ENCODE measurements at regions not wholly inside any gene's neighbourhood (a gene's known extent, or its start where the extent isn't known, plus 50 kb on each side); places are given as distances from the start of the nearest gene placed in this dataset.

GRCh38 chr3:18641916-18642315 lies 216.8 kb upstream of the SATB1 start:
- H3K4me2 ChIP-seq (ENCODE audit: insufficient read depth, insufficient read length, low read length) = no peak overlapping the region
- H3K27me3 ChIP-seq (ENCODE audit: insufficient read depth, low read length) = no peaks in the 10 kb centered on the region
- H3K9me3 Mint-ChIP-seq = 0 out of 5 replicates have a peak, but pooled peaks cover 0 to 4% of the 10 kb centered on the region in 2 experiments
- H3K79me1 ChIP-seq (ENCODE audit: insufficient read depth, low read depth, low read length, poor library complexity, severe bottlenecking) = no peaks in the 10 kb centered on the region
- H3K79me2 ChIP-seq (ENCODE audit: insufficient read depth, low read length) = no peaks in the 10 kb centered on the region
- H2BK12ac ChIP-seq (ENCODE audit: insufficient read length, low read depth, low read length) = no peak overlapping the region
- no peak overlapping the region for H2AK5ac ChIP-seq (ENCODE audit: insufficient read length, low read length)
- no peak overlapping the region for H4K5ac ChIP-seq (ENCODE audit: insufficient read length, low read depth, low read length)
- no peak overlapping the region for H4K91ac ChIP-seq (ENCODE audit: insufficient read length, low read depth, low read length)
- WGBS (ENCODE audit: extremely low coverage, insufficient read length, low lambda C conversion rate) = no CpG with 5 or more reads among the region's 3 CpGs
- no peak for TF ChIP-seq CTCF (conservative IDR thresholded peaks at IDR 0.05)
- H3T11ph ChIP-seq (ENCODE audit: low read length) = no peak overlapping the region
- no peaks in the 10 kb centered on the region for H3K23me2 ChIP-seq (ENCODE audit: insufficient read length, low read depth, low read length, poor library complexity, severe bottlenecking)
- H2AFZ ChIP-seq (ENCODE audit: low read length) = no peak overlapping the region
- no peak overlapping the region for H4K8ac ChIP-seq (replicated peaks; ENCODE audit: insufficient read length, low read depth, low read length)
- H3K4me1 Mint-ChIP-seq = no peaks in the 10 kb centered on the region
- no peak overlapping the region for H3K18ac ChIP-seq (ENCODE audit: insufficient read length, low read depth, low read length)
- no peak overlapping the region for H3K27ac Mint-ChIP-seq
- H2BK15ac ChIP-seq (ENCODE audit: low read depth, low read length) = no peak overlapping the region
- no peaks in the 10 kb centered on the region for H3K36me3 Mint-ChIP-seq (ENCODE audit: insufficient read depth in 1 of 3, low read depth in 3 of 3)
- no peak for DNase-seq
- no peak overlapping the region for H2BK5ac ChIP-seq (ENCODE audit: insufficient read length, low read length)
- no peaks in the 10 kb centered on the region for H3K27me3 Mint-ChIP-seq (ENCODE audit: low read depth)
- no peaks in the 10 kb centered on the region; the same call in 1 of the 2 replicates for H3K4me1 ChIP-seq (ENCODE audit: insufficient read depth, low read length)
- H4K20me1 ChIP-seq (ENCODE audit: control insufficient read depth, insufficient read depth, insufficient read length) = no peaks in the 10 kb centered on the region
- no peaks in the 10 kb centered on the region for H3K9me3 ChIP-seq (ENCODE audit: control insufficient read depth, low read depth, low read length)
- H2BK120ac ChIP-seq (ENCODE audit: low read depth, low read length, poor library complexity, severe bottlenecking) = no peak overlapping the region
- H2BK20ac ChIP-seq (ENCODE audit: low read depth, low read length, poor library complexity, severe bottlenecking) = no peak overlapping the region
- H3K23ac ChIP-seq (ENCODE audit: insufficient read length, low read depth, low read length) = no peak overlapping the region
- H3K56ac ChIP-seq (ENCODE audit: insufficient read length, low read depth, low read length) = no peak overlapping the region
- no peak overlapping the region for H3K14ac ChIP-seq (ENCODE audit: insufficient read depth, low read length)
- no peak overlapping the region for H3K27ac ChIP-seq (ENCODE audit: insufficient read length, low read depth, low read length)
- no peak overlapping the region for H3K9ac ChIP-seq (ENCODE audit: extremely low read depth, insufficient read length, low read length)
- no peak overlapping the region for H3K4ac ChIP-seq (ENCODE audit: low read depth, low read length)
- H3K4me3 Mint-ChIP-seq = no peak overlapping the region
